ENCODE measurements at regions not wholly inside any gene's neighbourhood (a gene's known extent, or its start where the extent isn't known, plus 50 kb on each side); places are given as distances from the start of the nearest gene placed in this dataset.
"Not testable (repeated sequence)": the region's sequence is repeated elsewhere in the genome, so short reads cannot be mapped to it uniquely, and the experiment has no call there.

DNA sequence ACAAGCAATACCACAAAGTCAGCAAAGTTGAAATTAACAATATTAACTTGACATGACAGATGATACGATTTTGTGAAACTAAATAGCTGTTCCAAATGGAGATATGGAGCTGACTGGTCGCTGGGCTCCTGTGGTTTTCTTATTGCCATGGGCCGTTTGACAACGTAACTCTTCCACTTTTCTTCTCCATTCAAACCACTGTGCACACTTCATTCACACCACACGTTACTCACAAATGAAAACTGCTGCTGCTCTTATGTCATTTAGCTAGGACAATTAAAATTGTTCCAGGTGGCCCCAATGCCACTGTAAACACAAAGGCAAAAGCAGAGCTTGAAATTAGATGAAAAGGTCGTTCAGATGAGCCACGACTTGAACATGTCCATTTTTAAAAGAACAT, 94.0 kb upstream of the VGLL4 start:
- Histone ChIP-seq H3K4me3 (ENCODE audit: control insufficient read depth in 2 of 3, extremely low read depth in 1 of 3, insufficient read depth in 2 of 3, low read depth in 1 of 3, low read length in 3 of 3) (no peak overlapping the region), H3K4me2 (ENCODE audit: control insufficient read depth, extremely low read depth, insufficient read depth, low read depth, low read length) (no peak overlapping the region), H3K9me1 (ENCODE audit: control insufficient read depth, extremely low read depth, insufficient read depth, low read length) (no peaks in the 10 kb centered on the region), H3K9me3 (ENCODE audit: control insufficient read depth, low read depth, low read length) (no peaks in the 10 kb centered on the region), H4K20me1 (ENCODE audit: control insufficient read depth, extremely low read depth, insufficient read depth, low read length) (no peaks in the 10 kb centered on the region), H3K9ac (ENCODE audit: control insufficient read depth, extremely low read depth, insufficient read depth, low read length) (no peak overlapping the region), H2AFZ (ENCODE audit: control insufficient read depth, low read length) (no peak overlapping the region), H3K79me2 (ENCODE audit: control insufficient read depth, insufficient read depth, low read length) (no peaks in the 10 kb centered on the region), H3K36me3 (ENCODE audit: control insufficient read depth in 2 of 2, extremely low read depth in 1 of 2, insufficient read depth in 2 of 2, low read length in 2 of 2) (no peaks in the 10 kb centered on the region), H3K4me1 (ENCODE audit: control insufficient read depth, extremely low read depth, insufficient read depth, low read length) (no peaks in the 10 kb centered on the region), H3K27ac (ENCODE audit: control insufficient read depth, insufficient read depth, low read length) (no peak overlapping the region), H3K27me3 (ENCODE audit: control insufficient read depth, extremely low read depth, insufficient read depth, low read length) (peaks cover 3% of the 10 kb centered on the region)
- TF ChIP-seq EZH2 (IDR thresholded peaks at IDR 0.05; ENCODE audit: low read length), result no peak
- dilution Hi-C loops (cut with MboI; ENCODE audit: extremely low pct_ligation_motif_present, low sequenced_read_pairs), result no loop called here
- no peak for DNase-seq (ENCODE audit: low read depth, low spot score)
- no peak for FAIRE-seq

DNA sequence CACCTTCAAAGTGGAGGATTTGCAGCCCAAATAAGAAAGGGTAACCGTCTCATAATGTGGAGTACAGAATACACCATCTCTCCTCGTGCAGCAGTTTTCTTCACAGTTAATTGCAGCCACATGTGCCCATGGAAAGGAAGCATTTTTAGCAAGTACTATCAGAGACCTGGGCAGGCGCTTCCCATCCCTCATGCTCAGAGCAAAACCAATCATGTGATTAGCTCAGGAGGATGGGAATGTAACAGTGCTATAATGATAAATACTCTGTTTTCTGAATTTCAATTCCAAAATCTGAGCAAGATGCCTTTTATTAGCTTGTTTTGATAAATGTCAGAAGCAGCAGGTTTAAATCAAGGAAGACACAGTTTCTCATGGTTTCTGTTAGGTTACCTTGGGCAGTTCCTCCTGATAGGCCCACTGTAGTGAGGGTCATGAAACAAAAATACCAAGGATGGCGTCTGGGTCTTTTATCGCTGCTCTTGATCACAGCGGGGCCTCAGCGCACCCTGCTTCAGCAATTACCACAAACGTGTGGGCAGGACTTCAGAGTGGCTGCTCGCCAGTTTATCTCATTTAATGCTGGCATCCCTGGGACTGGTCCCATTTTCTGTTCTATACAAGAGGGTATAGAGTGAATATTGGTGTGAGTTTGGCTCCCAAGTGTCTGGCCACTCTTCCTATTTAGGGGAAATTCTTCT, 92.6 kb upstream of the VGLL4 start:
- dilution Hi-C loops (cut with MboI; ENCODE audit: extremely low pct_ligation_motif_present, low sequenced_read_pairs), result no loop called here
- Histone ChIP-seq H3K4me2 (ENCODE audit: control insufficient read depth, extremely low read depth, insufficient read depth, low read depth, low read length) (no peak overlapping the region), H2AFZ (ENCODE audit: control insufficient read depth, low read length) (no peak overlapping the region), H3K9me1 (ENCODE audit: control insufficient read depth, extremely low read depth, insufficient read depth, low read length) (no peaks in the 10 kb centered on the region), H3K27me3 (ENCODE audit: control insufficient read depth, extremely low read depth, insufficient read depth, low read length) (peaks cover 3% of the 10 kb centered on the region), H3K79me2 (ENCODE audit: control insufficient read depth, insufficient read depth, low read length) (no peaks in the 10 kb centered on the region), H3K9me3 (ENCODE audit: control insufficient read depth, low read depth, low read length) (no peaks in the 10 kb centered on the region), H3K9ac (ENCODE audit: control insufficient read depth, extremely low read depth, insufficient read depth, low read length) (no peak overlapping the region), H3K4me3 (ENCODE audit: control insufficient read depth in 2 of 3, extremely low read depth in 1 of 3, insufficient read depth in 2 of 3, low read depth in 1 of 3, low read length in 3 of 3) (no peak overlapping the region), H3K36me3 (ENCODE audit: control insufficient read depth in 2 of 2, extremely low read depth in 1 of 2, insufficient read depth in 2 of 2, low read length in 2 of 2) (no peaks in the 10 kb centered on the region), H3K27ac (ENCODE audit: control insufficient read depth, insufficient read depth, low read length) (no peak overlapping the region), H3K4me1 (ENCODE audit: control insufficient read depth, extremely low read depth, insufficient read depth, low read length) (no peaks in the 10 kb centered on the region), H4K20me1 (ENCODE audit: control insufficient read depth, extremely low read depth, insufficient read depth, low read length) (no peaks in the 10 kb centered on the region)
- no peak for DNase-seq (ENCODE audit: low read depth, low spot score)
- TF ChIP-seq, protein P1, sequence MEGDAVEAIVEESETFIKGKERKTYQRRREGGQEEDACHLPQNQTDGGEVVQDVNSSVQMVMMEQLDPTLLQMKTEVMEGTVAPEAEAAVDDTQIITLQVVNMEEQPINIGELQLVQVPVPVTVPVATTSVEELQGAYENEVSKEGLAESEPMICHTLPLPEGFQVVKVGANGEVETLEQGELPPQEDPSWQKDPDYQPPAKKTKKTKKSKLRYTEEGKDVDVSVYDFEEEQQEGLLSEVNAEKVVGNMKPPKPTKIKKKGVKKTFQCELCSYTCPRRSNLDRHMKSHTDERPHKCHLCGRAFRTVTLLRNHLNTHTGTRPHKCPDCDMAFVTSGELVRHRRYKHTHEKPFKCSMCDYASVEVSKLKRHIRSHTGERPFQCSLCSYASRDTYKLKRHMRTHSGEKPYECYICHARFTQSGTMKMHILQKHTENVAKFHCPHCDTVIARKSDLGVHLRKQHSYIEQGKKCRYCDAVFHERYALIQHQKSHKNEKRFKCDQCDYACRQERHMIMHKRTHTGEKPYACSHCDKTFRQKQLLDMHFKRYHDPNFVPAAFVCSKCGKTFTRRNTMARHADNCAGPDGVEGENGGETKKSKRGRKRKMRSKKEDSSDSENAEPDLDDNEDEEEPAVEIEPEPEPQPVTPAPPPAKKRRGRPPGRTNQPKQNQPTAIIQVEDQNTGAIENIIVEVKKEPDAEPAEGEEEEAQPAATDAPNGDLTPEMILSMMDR (optimal IDR thresholded peaks at IDR 0.05 in 1 of 3, IDR thresholded peaks at IDR 0.05 in 1 of 3, conservative IDR thresholded peaks at IDR 0.05 in 1 of 3; ENCODE audit: extremely low read depth in 1 of 3, insufficient read depth in 2 of 3, low read length in 3 of 3), result no peak
- TF ChIP-seq EZH2 (IDR thresholded peaks at IDR 0.05; ENCODE audit: low read length), result no peak
- FAIRE-seq, result no peak

DNA sequence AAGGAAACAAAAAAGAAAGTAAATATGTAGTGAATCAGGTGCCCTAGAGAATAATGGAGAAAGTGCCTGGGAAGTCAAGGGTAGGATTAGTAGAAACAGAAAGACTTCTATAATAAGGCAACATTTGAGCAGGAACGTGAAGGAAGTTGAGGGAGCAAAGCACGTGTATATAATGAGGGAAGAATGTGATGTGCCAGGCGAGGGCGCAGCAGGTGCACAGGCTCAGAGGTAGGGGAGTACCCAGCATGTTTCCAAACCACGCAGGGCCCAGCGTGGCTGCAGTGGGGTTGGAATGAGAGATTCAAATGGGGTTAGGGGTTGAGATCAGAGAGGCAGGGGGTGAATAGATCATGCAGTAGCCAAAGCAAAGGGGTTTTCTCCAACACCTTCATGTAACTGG, 91.9 kb upstream of the VGLL4 start:
- dilution Hi-C loops (cut with MboI; ENCODE audit: extremely low pct_ligation_motif_present, low sequenced_read_pairs), result no loop called here
- Histone ChIP-seq H3K27me3 (ENCODE audit: control insufficient read depth, extremely low read depth, insufficient read depth, low read length) (peaks cover 3% of the 10 kb centered on the region), H3K79me2 (ENCODE audit: control insufficient read depth, insufficient read depth, low read length) (no peaks in the 10 kb centered on the region), H3K27ac (ENCODE audit: control insufficient read depth, insufficient read depth, low read length) (no peak overlapping the region), H3K4me1 (ENCODE audit: control insufficient read depth, extremely low read depth, insufficient read depth, low read length) (no peaks in the 10 kb centered on the region), H3K4me2 (ENCODE audit: control insufficient read depth, extremely low read depth, insufficient read depth, low read depth, low read length) (no peak overlapping the region), H2AFZ (ENCODE audit: control insufficient read depth, low read length) (no peak overlapping the region), H3K9me3 (ENCODE audit: control insufficient read depth, low read depth, low read length) (no peaks in the 10 kb centered on the region), H4K20me1 (ENCODE audit: control insufficient read depth, extremely low read depth, insufficient read depth, low read length) (no peaks in the 10 kb centered on the region), H3K36me3 (ENCODE audit: control insufficient read depth in 2 of 2, extremely low read depth in 1 of 2, insufficient read depth in 2 of 2, low read length in 2 of 2) (no peaks in the 10 kb centered on the region), H3K9ac (ENCODE audit: control insufficient read depth, extremely low read depth, insufficient read depth, low read length) (no peak overlapping the region), H3K4me3 (ENCODE audit: control insufficient read depth in 2 of 3, extremely low read depth in 1 of 3, insufficient read depth in 2 of 3, low read depth in 1 of 3, low read length in 3 of 3) (no peak overlapping the region), H3K9me1 (ENCODE audit: control insufficient read depth, extremely low read depth, insufficient read depth, low read length) (no peaks in the 10 kb centered on the region)
- FAIRE-seq, result no peak
- TF ChIP-seq EZH2 (IDR thresholded peaks at IDR 0.05; ENCODE audit: low read length), result no peak
- TF ChIP-seq, protein P1 (optimal IDR thresholded peaks at IDR 0.05 in 1 of 3, IDR thresholded peaks at IDR 0.05 in 1 of 3, conservative IDR thresholded peaks at IDR 0.05 in 1 of 3; ENCODE audit: extremely low read depth in 1 of 3, insufficient read depth in 2 of 3, low read length in 3 of 3), result peak in 1 of 3 experiments; percentile 75
- no peak for DNase-seq (ENCODE audit: low read depth, low spot score)

DNA sequence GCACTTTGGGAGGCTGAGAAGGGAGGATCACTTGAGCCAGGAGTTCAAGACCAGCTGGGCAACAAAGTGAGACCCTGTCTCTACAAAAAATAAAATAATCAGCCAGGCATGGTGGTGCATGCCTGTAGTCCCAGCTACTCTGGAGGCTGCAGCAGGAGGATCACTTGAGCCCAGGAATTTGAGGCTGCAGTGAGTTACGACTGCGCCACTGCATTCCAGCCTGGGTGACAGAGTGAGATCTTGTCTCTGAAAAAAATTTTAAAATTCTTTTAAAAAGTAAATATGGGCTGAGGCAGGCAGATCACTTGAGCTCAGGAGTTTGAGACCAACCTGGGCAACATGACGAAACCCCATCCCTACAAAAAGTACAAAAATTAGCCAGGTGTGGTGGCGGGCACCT, 91.4 kb upstream of the VGLL4 start:
- H3K4me1 ChIP-seq (ENCODE audit: control insufficient read depth, extremely low read depth, insufficient read depth, low read length); H3K27ac ChIP-seq (ENCODE audit: control insufficient read depth, insufficient read depth, low read length); H4K20me1 ChIP-seq (ENCODE audit: control insufficient read depth, extremely low read depth, insufficient read depth, low read length); H3K4me3 ChIP-seq (ENCODE audit: control insufficient read depth in 2 of 3, extremely low read depth in 1 of 3, insufficient read depth in 2 of 3, low read depth in 1 of 3, low read length in 3 of 3); H3K9ac ChIP-seq (ENCODE audit: control insufficient read depth, extremely low read depth, insufficient read depth, low read length); H3K9me3 ChIP-seq (ENCODE audit: control insufficient read depth, low read depth, low read length); H2AFZ ChIP-seq (ENCODE audit: control insufficient read depth, low read length); H3K36me3 ChIP-seq (ENCODE audit: control insufficient read depth in 2 of 2, extremely low read depth in 1 of 2, insufficient read depth in 2 of 2, low read length in 2 of 2); H3K79me2 ChIP-seq (ENCODE audit: control insufficient read depth, insufficient read depth, low read length); DNase-seq (ENCODE audit: low read depth, low spot score); dilution Hi-C loops (cut with MboI; ENCODE audit: extremely low pct_ligation_motif_present, low sequenced_read_pairs); H3K27me3 ChIP-seq (ENCODE audit: control insufficient read depth, extremely low read depth, insufficient read depth, low read length); H3K9me1 ChIP-seq (ENCODE audit: control insufficient read depth, extremely low read depth, insufficient read depth, low read length); FAIRE-seq; H3K4me2 ChIP-seq (ENCODE audit: control insufficient read depth, extremely low read depth, insufficient read depth, low read depth, low read length): not testable (repeated sequence)

All from keratinocyte (primary cell).